Posterior cingulate gyrus (tissue), 11 donors: ENCODE measurements at regions not wholly inside any gene's neighbourhood (a gene's known extent, or its start where the extent isn't known, plus 50 kb on each side); places are given as distances from the start of the nearest gene placed in this dataset.
"Not testable (repeated sequence)": the region's sequence is repeated elsewhere in the genome, so short reads cannot be mapped to it uniquely, and the experiment has no call there.

Experiments
- DNase-seq, 10 donors: peaks; one replicate each; pipeline versions ENCODE4 v3.0.0 to v3.0.0-alpha.2; 2020 to 2021; ENCODE audit warnings: mixed read lengths in 3 of 10
- intact Hi-C: fragments of 100-400 bp; cut with DNase I; formaldehyde crosslinking; loops from one replicate; pipeline ENCODE4 v1.15.1; 2023

DNA sequence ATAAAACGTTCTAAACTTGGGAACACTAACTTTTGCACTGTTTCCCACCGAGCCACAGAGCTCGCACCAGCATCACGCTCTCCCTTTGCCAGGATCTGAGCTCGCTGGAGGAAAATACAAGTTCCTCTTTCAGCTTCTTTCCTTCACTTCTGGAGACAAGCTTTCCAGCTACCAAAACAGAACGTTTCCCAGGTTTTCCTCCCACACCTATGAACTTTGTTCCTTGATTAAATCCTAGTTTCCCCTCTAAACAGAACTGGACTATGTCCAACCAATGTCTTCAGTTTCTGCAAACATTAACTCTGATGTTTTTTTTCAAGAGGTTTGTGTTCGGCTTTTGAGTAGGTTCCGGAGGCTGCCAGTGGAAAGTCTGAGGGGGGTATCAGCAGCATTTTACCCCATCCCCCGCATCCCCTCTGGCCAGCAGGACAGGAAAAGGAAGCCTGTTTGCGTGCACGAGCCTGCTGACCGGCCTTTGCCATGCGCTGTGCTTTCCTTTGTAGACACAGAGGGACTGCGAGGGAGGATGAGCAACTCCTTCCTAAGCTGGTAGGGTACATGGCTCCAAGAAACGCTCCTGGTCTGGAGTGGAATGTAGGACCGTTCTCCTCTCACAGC is 135.5 kb downstream of the LY86 start:
- peak in 1 of 10 donors; percentile 25 for DNase-seq
- intact Hi-C loops = loop anchor here (2.0 kb wide), 1 partner anchor 519 kb away; no protein-coding TSS in a partner anchor

DNA sequence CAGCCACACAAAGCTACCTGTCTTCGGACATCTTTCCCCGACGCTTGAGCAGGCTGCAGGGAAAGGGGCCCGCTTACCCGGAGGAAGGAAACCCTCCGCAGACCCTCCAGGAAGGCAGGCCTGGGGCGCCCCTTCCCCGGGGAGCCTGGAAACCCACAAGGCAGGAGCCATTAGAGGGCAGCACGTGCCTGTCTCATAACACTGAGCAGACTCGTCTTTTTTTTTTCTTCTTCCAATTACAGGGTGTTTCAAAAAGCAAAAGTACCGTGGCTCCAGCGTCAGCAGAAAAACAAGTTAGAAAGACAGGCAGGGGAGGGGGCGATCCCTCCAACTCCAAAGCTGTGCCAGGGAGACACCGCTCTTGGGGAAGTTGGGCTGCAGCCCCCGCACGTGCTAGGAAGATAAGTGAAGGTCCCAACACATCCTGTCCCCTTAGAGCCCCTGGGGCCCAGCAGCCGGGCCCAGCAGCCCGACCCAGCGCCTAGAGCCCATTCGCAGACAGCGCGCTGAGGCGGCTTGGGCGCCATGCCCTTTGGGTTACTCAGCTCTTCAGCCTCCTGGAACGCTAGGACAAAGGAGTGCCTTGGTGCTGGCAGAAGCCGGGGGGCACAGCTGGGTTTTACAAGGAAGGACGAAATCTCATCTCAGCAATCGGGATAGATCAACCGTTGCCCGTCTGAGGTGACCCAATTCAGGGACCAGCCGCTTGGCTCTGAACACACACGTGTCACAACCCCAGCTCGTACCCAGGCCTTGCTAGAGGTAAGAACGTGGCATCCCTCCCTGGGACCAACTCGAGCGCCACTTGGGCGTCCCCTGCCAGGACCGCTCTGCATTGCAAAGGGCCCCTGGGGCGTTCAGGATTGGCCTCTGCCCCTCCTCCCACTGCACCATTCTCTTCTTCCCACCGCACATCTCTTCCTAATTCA is 136.3 kb downstream of the LY86 start:
- intact Hi-C loops = loop anchor here (2.0 kb wide), 1 partner anchor 518 kb away; no protein-coding TSS in a partner anchor
- peak in 8 of 10 donors; percentile 52 to 92 (median 62) for DNase-seq

DNA sequence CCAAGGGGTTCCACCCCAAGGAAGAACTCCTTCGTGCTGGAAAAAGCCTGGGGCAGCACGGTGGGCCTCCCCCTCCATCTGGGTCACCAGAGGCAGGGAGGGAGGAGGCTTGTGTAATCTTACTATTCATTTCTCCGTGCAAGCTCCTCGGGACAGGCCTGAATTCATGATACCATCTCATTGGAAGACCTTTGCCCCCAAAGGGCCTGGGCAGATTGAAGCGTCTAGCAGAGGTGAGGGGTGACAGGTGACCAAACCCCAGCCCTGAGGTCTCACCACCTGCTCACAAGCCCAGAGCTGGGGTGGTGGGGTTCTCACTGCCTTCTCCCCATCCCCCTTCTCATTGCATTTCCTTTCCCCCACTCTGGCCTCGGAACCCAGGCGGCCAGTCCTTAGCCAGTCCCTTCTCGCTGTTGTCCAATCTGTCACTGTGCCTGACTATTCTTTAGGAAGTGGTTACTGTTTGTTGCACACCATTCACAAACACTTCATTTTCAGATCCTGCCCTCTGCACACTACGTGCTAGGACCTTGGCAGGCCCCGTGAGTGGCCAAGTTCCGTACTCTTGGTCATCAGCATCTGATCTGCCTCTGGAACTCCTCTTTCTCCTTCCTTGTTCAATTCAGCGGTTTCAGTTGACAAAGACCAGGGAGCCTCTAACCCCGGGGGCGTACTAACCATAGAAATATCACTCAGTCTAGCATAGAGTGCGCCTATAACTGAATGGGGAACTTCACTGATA is 137.1 kb downstream of the LY86 start:
- intact Hi-C loops = loop anchor here (2.0 kb wide), 1 partner anchor 517 kb away; no protein-coding TSS in a partner anchor
- no peak for DNase-seq

DNA sequence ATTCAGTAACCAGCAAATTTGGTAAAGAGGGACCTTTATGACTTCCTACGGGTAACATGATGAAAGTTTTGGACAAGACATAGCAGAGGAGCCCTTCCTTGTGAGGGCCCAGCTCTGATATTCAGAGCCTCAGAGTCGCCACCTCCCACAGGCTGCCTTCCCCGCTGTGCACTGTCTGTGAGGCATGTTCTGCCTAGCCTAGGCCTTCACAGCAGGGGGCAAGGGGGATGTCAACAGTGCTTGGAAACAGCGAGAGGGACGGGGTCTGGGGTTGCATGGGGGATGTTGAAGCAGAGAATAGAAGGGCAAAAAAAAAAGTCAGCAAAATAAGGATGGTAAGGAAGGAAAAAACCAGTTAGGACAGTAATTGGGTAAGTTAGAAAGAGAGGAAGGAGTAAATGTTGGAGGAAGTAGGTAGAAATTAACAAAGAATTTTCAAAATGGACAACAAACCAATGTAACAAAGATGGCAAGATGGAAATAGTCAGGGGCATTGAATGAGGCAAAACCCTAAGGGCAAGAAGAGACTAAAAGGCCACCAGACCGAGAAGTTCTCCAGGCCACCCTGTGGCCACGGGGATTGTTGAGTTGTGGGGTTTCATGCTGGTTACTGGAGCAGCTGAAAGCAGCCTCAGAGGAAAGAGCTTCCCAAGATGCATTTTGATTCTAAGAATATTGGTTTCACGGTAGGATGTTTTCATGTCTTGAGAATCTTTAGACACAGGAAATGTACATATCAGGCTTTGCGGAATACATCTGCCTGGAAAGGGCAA is 139.8 kb downstream of the LY86 start:
- intact Hi-C loops = no loop called here
- DNase-seq = no peak

DNA sequence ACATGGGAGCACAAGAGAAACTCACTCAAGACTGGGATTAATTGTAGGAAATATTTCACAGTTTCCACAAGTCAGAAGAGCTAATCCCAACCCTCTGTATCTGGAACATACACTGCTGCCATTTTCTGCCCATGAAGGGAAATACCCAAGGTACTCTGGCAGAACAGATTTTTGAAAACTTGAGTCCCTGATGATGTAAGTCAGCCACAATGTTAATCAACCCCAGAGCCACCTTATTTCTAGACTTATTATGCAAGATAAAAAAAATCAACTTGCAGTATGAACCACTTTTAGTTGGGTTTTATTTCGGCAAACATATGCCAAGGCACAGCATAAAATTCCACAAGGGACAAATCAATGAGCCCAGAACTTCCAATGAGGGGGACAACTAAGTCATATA is 141.5 kb downstream of the LY86 start:
- DNase-seq = no peak
- intact Hi-C loops = no loop called here

DNA sequence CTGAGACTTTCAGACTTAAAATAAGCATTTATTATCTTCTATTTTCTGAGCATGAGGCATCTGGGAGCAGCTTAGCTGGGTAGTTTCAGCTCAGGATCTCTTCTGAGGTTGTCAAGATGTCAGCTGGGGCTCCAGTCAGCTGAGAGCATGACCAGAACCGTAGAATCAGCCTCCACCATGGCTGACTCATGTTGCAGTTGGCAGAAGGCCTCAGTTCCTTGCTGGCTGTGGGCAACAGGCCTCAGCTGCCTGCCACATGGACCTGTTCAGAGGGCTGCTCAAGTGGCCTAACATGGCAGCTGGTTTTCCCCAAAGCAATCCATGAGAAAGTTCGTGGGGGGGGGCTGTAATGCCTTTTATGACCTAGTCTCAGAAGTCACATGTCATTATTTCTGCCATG is 142.3 kb downstream of the LY86 start:
- peak in 1 of 10 donors; percentile 86 for DNase-seq
- intact Hi-C loops = no loop called here

DNA sequence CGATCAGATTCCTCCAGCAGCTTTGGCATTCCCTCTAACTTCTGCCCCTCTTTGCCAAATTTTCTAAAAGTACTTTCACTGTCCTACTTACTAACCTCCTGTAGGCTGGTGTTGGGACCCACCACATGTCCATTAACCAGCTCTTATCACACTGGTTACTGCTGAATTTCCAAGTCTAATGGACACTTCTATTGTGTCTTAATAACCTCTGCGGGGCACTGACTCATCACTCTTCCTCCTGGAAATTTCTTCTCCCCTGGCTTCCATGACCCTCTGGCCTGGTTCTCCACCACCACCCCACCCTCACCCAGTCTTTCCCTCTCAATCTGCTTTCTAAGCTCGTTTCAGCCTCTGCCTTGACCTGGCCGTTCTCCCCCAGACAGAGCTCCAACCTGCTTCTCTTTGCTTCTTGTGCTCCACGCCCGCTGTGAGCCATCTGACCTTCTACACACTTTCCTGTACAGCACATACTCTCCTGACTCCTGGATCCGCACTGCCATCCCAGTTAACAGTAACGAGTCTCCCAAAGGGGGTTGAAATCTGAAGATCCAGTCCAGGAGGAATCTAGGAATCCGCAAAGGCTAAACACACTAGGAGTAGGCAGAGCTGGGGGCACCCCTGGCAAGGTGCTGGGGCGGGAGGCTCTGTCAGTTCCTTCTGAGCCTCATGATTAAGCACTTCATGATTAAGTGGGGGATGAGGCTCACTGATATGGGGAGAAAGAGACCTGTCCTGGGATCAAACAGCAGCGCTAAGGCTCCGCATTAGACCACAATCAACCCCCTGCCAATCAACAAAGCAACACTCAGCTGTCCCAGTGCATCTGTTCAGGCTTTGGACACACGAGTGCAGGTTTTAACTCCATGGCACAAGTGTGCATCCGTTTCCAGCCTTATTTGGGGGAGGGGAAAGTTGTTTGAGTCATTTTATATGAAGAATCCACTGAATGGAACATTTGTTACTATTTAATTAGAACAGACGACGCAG is 146.3 kb downstream of the LY86 start:
- intact Hi-C loops = no loop called here
- DNase-seq = no peak

DNA sequence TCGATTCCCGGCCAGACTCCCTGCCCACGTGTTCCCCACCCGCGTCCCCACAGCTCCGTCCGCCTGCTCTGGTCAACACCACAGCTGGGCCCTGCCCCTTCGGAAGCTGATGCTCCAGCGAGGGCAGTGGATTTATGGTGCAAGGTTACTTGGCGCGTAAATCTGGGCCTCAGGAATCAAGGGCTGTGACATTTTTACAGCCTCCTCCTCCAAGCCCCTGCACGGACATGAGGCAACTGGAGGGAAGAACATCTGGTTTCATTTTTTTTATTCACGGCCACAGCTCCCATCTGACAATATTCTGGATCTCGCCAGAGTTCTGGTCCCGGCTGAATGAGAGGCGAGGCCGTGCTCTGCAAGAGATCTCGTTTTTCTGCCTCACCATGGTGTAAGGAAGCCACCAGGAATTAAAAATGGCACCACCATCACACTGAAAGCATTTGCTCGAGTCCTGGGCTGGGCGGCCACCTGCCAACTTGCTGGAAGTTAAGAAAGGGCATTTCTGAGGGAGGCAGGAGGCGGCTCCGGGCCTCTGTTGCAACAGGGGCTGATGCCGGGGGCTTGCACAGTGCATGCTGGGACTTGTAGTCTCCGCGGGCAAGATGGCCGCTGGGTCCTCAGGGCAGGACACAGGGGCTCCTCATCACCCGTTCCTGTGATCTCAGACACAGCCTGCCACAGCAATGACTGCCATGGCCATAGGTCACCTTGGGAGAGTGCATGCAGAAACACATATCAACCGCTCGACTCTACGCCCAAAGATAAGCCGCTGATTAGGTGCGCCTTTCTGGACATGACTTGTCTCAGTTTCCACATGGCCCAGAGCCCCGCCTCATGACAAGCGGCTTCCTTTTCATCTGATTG is 148.5 kb downstream of the LY86 start:
- no peak for DNase-seq
- intact Hi-C loops = no loop called here

DNA sequence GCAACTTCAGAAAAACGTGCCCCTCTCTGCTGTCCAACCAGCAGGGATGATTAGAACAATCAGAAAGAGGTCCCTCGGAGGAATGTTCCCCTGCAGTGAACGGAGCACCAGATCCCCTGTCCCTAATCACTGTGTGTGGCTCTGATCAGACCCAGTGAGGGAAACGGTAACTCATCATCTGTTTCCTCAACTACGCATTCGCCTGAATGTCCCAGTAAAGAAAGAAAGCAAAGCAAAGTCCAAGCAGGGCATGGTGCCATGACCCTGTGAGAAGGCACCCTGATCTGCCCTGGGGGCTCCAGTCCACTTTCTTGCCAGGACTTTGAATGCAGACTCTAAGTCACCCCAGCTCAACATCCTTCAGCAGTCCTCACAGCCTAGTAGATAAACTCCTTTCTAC is 149.2 kb downstream of the LY86 start:
- DNase-seq = no peak
- intact Hi-C loops = no loop called here

DNA sequence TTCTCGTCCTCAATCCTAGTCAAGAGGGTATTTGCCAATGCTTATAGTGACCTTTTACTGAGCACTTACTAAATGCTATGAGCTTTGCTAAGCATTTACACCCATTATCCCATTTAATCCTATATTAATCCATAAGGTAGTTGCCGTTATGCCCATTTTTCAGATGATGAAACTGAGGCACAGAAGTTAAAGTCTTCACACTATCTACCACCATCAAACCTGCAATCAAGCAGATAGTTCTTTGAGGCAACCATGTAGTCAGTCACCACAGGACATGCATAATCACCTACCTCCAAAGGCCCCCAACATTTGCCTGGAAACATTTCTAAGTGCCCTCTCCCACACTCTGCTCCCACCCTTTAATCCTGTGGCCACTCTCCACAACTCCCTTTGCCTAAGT is 149.6 kb downstream of the LY86 start:
- DNase-seq = no peak
- intact Hi-C loops = no loop called here

DNA sequence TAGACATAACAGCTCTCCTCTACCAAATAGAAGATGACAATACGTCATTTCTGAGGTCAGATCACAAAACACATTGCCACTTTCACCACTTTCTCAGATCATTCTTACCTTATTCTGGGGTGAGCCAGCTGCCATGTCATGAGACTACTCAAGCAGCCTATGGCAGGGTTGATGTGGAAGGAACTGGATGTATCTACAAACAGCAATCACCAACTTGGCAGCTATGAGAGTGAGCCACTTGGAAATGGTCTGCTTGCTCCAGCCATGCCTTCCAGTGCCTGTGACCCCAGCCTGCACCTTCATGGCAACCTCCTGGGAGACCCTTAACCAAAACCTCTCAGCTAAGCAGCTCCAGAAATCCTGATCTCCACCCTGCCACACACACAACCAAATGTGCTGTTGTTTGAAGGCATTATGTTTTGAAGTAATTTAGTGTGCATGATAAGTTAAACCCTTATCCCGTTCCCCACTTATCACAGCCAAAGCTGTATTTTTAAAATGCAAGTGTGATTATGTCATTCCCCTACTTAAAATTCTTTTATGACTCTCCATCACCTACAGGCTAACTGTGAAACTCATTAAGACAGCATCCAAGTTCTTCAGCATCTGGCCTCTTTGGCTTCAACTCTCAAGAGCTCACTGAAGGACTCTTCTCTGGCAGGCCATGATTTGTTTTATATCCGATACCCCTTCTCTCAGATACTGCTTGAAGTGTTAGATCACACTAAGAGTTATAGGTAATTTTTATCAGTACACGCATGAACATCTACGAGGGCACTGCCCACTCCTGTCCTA is 150.6 kb downstream of the LY86 start:
- DNase-seq = no peak
- intact Hi-C loops = no loop called here

DNA sequence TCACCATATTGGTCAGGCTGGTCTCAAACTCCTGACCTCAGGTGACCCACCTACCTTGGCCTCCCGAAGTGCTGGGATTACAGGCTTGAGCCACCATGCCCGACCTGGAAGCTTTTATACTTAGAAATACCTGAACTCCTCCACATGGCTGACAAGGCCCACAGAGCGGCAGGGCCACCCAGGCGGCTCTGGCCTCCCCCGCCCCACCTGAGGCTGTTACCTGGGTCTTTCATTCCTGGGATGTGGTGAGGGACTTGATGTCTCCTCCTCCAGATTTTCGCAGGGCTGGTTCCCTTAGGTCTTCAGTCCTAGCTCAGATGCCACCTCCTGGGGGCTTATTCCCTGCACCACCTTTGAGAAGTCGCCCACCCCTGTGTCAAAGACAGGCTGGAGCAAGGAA is 152.1 kb downstream of the LY86 start:
- intact Hi-C loops = no loop called here
- no peak for DNase-seq

DNA sequence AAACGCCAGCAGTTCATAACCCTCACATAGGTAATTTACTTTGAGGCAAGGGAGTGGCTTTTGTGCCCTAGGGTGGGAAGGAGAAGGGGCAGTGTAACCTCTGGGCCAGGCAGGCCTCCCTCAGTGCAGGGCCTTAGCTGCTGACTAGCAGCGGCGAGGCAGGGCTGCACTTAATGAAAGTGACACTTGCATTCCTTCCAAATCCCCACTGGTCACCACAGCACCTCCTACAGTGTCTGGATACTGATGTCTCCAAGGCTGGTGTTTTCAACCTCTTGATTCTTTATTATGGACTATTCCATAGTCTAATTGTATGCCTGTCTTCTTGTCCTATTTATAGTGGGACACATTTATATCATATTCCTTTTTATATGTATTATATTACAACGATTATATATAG is 152.7 kb downstream of the LY86 start:
- no peak for DNase-seq
- intact Hi-C loops = no loop called here

DNA sequence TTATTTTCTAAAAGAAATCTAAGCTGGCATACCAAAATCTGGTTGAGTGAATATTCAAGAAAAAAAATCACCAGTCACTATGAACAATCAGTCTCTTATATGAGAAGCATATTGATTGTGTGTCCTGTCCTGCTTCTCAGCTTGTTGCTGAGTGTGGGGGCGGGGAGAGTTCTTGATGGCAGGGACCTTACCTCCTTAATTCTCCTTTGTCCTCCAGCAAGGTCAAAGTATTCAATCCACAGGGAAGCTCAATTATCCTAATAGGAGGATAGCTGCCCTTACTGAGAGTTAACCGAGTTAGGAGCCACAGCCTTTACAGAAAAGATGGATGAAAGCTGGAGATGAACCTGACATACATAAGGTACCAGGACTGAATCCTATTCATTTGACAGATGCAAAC is 154.0 kb downstream of the LY86 start:
- intact Hi-C loops = no loop called here
- DNase-seq = no peak

DNA sequence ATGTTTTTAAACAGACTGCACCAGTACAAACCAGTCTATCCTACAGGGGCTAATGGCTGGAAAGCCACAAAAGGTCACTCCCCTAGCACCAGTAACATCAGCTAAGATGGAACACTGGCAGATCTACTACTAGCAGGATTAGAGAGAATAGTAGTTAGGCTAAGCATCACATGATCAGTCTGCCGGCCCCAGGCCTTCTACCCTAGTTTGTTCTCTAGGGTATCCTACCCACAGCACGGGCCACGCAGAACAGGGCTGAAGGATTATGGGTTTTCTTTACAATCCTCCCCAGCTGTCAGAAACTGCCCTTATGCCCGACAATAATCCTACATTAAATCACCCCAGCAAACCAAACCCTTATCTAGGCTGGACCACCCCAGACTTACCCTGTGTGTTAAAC is 156.0 kb downstream of the LY86 start:
- no peak for DNase-seq
- intact Hi-C loops = no loop called here

DNA sequence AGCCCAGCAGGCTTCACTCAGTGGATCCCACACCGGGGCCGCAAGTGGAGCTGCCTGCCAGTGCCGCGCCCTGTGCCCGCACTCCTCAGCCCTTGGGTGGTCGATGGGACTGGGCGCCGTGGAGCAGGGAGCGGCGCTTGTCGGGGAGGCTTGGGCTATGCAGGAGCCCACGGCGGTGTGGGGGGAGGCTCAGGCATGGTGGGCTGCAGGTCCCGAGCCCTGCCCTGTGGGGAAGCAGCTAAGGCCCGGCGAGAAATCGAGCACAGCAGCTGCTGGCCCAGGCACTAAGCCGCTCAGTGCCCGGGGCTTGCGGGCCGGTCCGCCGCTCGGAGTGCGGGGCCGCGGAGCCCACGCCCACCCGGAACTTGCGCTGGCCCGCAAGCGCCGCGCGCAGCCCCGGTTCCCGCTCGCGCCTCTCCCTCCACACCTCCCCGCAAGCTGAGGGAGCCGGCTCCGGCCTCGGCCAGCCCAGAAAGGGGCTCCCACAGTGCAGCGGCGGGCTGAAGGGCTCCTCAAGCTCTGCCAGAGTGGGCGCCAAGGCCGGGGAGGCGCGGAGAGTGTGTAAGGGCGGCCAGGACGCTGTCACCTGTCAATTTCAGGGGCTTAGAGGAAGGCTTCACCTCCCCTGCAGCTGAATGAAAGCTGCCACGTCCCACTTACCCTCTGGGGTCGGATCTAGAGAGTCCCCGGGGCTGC is 157.3 kb downstream of the LY86 start:
- DNase-seq, intact Hi-C loops: not testable (repeated sequence)
